H1 (cell line): ENCODE measurements at regions not wholly inside any gene's neighbourhood (a gene's known extent, or its start where the extent isn't known, plus 50 kb on each side); places are given as distances from the start of the nearest gene placed in this dataset.
A peak's percentile ranks its signal among the peaks of the same experiment; 100 is the strongest.

Experiments used
- CTCF ChIA-PET: fragments of 300-600 bp; sonication (Branson Sonifier 250); formaldehyde crosslinking; loops from one replicate; lab custom pipeline; 2021; ENCODE audit not compliant: partially characterized antibody; lab: Charles Lee
- POLR2A ChIA-PET: fragments of 300-600 bp; sonication (Branson Sonifier 250); formaldehyde crosslinking; loops from one replicate; lab custom pipeline; 2021; ENCODE audit warnings: inconsistent platforms; ENCODE audit not compliant: partially characterized antibody; lab: Charles Lee
- DNase-seq, 2 experiments: peaks; one replicate each; pipeline versions ENCODE4 v3.0.0 to v3.0.0-alpha.2; 2010 to 2022; ENCODE audit warnings: low spot score in 2 of 2, low read depth in 1 of 2, mixed read lengths in 1 of 2
- FAIRE-seq: peaks from 2 replicates; lab custom pipeline; 2011; peaks lifted over from hg19 to GRCh38; lab: Jason Lieb, UNC
- H2AFZ ChIP-seq: 2 replicates; pipeline ENCODE4 v1.8.1; 2012; ENCODE audit warnings: low read length, inconsistent platforms
- H2AK5ac ChIP-seq: 2 replicates; pipeline ENCODE4 v1.6.1; 2013; ENCODE audit warnings: low read depth, low read length
- H2BK120ac ChIP-seq: replicated peaks from 2 replicates; pipeline ENCODE3; 2013; ENCODE audit warnings: low read depth, low read length, inconsistent platforms
- H2BK12ac ChIP-seq: 2 replicates; pipeline ENCODE4 v1.6.1; 2013; ENCODE audit warnings: low read depth, low read length
- H2BK15ac ChIP-seq: 2 replicates; pipeline ENCODE4 v1.6.1; 2013; ENCODE audit warnings: low read length
- H2BK20ac ChIP-seq: 2 replicates; pipeline ENCODE4 v1.6.1; 2013; ENCODE audit warnings: low read length
- H2BK5ac ChIP-seq: 2 replicates; pipeline ENCODE4 v1.6.1; 2013; ENCODE audit warnings: low read depth, low read length
- H3K14ac ChIP-seq: 2 replicates; pipeline ENCODE4 v1.6.1; 2013; ENCODE audit warnings: inconsistent platforms; ENCODE audit not compliant: insufficient read length
- H3K18ac ChIP-seq: 2 replicates; pipeline ENCODE4 v1.6.1; 2013; ENCODE audit warnings: low read length; ENCODE audit errors: extremely low read depth
- H3K23ac ChIP-seq: 2 replicates; pipeline ENCODE4 v1.6.1; 2013; ENCODE audit warnings: inconsistent platforms; ENCODE audit not compliant: insufficient read length
- H3K23me2 ChIP-seq: 2 replicates; pipeline ENCODE4 v1.6.1; 2013; ENCODE audit warnings: low read depth, low read length
- H3K27ac ChIP-seq: 2 replicates; pipeline ENCODE4 v1.6.1; 2011; ENCODE audit warnings: low read depth, low read length, inconsistent platforms
- H3K27me3 ChIP-seq, 4 experiments: replicated peaks in 1 of 4; 1 replicate in 1 of 4; 2 replicates in 3 of 4; pipeline versions ENCODE4 v1.6.1 to v1.8.1; 2011 to 2013; ENCODE audit warnings: low read length in 3 of 4, mild to moderate bottlenecking in 3 of 4, inconsistent platforms in 2 of 4, mixed read lengths in 2 of 4, moderate library complexity in 1 of 4; ENCODE audit not compliant: control insufficient read depth in 3 of 4, insufficient read depth in 3 of 4; ENCODE audit errors: extremely low read depth in 1 of 4
- H3K36me3 ChIP-seq, 4 experiments: 2 replicates each; pipeline versions ENCODE4 v1.6.1 to v1.8.1; 2011 to 2013; ENCODE audit warnings: mild to moderate bottlenecking in 4 of 4, low read length in 3 of 4, moderate library complexity in 2 of 4, control low read depth in 1 of 4, inconsistent platforms in 1 of 4; ENCODE audit not compliant: insufficient read depth in 4 of 4, control insufficient read depth in 2 of 4
- H3K4ac ChIP-seq: replicated peaks from 2 replicates; pipeline ENCODE3; 2013; ENCODE audit warnings: low read length, low read depth, mixed read lengths, inconsistent platforms; ENCODE audit not compliant: insufficient read length
- H3K4me1 ChIP-seq, 4 experiments: replicated peaks in 1 of 4; 1 replicate in 1 of 4; 2 replicates in 3 of 4; pipeline versions ENCODE4 v1.6.1 to v1.8.1; 2011 to 2013; ENCODE audit warnings: low read length in 3 of 4, inconsistent platforms in 2 of 4, mixed read lengths in 1 of 4; ENCODE audit not compliant: insufficient read depth in 4 of 4, control insufficient read depth in 3 of 4
- H3K4me2 ChIP-seq, 2 experiments: 2 replicates each; pipeline versions ENCODE4 v1.6.1 to v1.8.1; 2011 to 2013; ENCODE audit warnings: low read depth in 2 of 2, low read length in 2 of 2, control low read depth in 1 of 2, inconsistent platforms in 1 of 2, mild to moderate bottlenecking in 1 of 2; ENCODE audit not compliant: insufficient read depth in 1 of 2
- H3K4me3 ChIP-seq, 4 experiments: fragments of 200-600, 300-600 bp in 1 of 4; sonication (generic), shearing (Covaris generic), sonication (Bioruptor Twin) in 1 of 4; 2 replicates each; pipeline versions ENCODE4 v1.5.1 to v1.8.1; 2011 to 2016; ENCODE audit warnings: low read length in 4 of 4, low read depth in 3 of 4, control low read depth in 2 of 4, inconsistent platforms in 2 of 4, mild to moderate bottlenecking in 2 of 4, mixed read lengths in 1 of 4, moderate library complexity in 1 of 4; ENCODE audit not compliant: insufficient read depth in 2 of 4; ENCODE audit errors: extremely low read depth in 1 of 4
- H3K56ac ChIP-seq: replicated peaks from 2 replicates; pipeline ENCODE3; 2013; ENCODE audit warnings: low read depth, mild to moderate bottlenecking, mixed read lengths, low read length, inconsistent platforms; ENCODE audit not compliant: insufficient read length
- H3K79me1 ChIP-seq: 2 replicates; pipeline ENCODE4 v1.6.1; 2013; ENCODE audit warnings: low read depth, low read length, control low read depth
- H3K79me2 ChIP-seq, 2 experiments: 2 replicates each; pipeline versions ENCODE4 v1.6.1 to v1.8.1; 2012 to 2013; ENCODE audit warnings: low read length in 2 of 2, mild to moderate bottlenecking in 2 of 2, inconsistent platforms in 1 of 2; ENCODE audit not compliant: insufficient read depth in 2 of 2, control insufficient read depth in 1 of 2
- H3K9ac ChIP-seq, 4 experiments: replicated peaks in 1 of 4; 1 replicate in 1 of 4; 2 replicates in 3 of 4; pipeline versions ENCODE4 v1.6.1 to v1.8.1; 2011 to 2013; ENCODE audit warnings: low read depth in 3 of 4, low read length in 3 of 4, control low read depth in 2 of 4, mild to moderate bottlenecking in 2 of 4, moderate library complexity in 2 of 4, inconsistent platforms in 1 of 4; ENCODE audit errors: extremely low read depth in 1 of 4
- H3K9me3 ChIP-seq, 2 experiments: 2 replicates each; pipeline versions ENCODE4 v1.6.1 to v1.8.1; 2012 to 2013; ENCODE audit warnings: mild to moderate bottlenecking in 2 of 2, moderate library complexity in 2 of 2, control low read depth in 1 of 2, inconsistent platforms in 1 of 2, low read depth in 1 of 2, low read length in 1 of 2, mixed read lengths in 1 of 2; ENCODE audit not compliant: insufficient read depth in 2 of 2
- H4K20me1 ChIP-seq, 2 experiments: replicated peaks in 1 of 2; 2 replicates each; pipeline versions ENCODE3 to v1.8.1; 2011 to 2013; ENCODE audit warnings: inconsistent platforms in 2 of 2, low read length in 2 of 2, mild to moderate bottlenecking in 1 of 2; ENCODE audit not compliant: insufficient read depth in 2 of 2, control insufficient read depth in 1 of 2
- H4K5ac ChIP-seq: 2 replicates; pipeline ENCODE4 v1.6.1; 2013; ENCODE audit warnings: low read length, low read depth, mixed read lengths, inconsistent platforms; ENCODE audit not compliant: insufficient read length
- H4K8ac ChIP-seq: 2 replicates; pipeline ENCODE4 v1.8.0; 2013; ENCODE audit warnings: mild to moderate bottlenecking, moderate library complexity, low read length, inconsistent platforms; ENCODE audit not compliant: insufficient read depth; ENCODE audit errors: extremely low read depth
- H4K91ac ChIP-seq: replicated peaks from 2 replicates; pipeline ENCODE3; 2013; ENCODE audit warnings: low read length, mixed read lengths, inconsistent platforms; ENCODE audit not compliant: insufficient read length
- ATF2 ChIP-seq: IDR thresholded peaks from 2 replicates; pipeline ENCODE4 v1.6.1; 2012; ENCODE audit warnings: low read length, inconsistent platforms
- BACH1 ChIP-seq: IDR thresholded peaks from 2 replicates; pipeline ENCODE4 v1.6.1; 2012; ENCODE audit warnings: low read length, improper control_type of control experiment
- CEBPB ChIP-seq: IDR thresholded peaks from 2 replicates; pipeline ENCODE4 v1.6.1; 2012; ENCODE audit warnings: low read depth, low read length
- CTBP2 ChIP-seq: IDR thresholded peaks from 2 replicates; pipeline ENCODE4 v1.7.0; 2011; ENCODE audit warnings: borderline replicate concordance, mild to moderate bottlenecking, moderate library complexity, mixed read lengths, low read length; ENCODE audit not compliant: insufficient read depth, insufficient read length
- GABPA ChIP-seq: IDR thresholded peaks from 2 replicates; pipeline ENCODE4 v1.6.1; 2011; ENCODE audit warnings: mild to moderate bottlenecking, low read length, moderate library complexity, borderline replicate concordance; ENCODE audit not compliant: insufficient read depth
- GTF2F1 ChIP-seq: IDR thresholded peaks from 2 replicates; pipeline ENCODE4 v1.6.1; 2012; ENCODE audit warnings: low read depth, low read length, improper control_type of control experiment, borderline replicate concordance
- HDAC2 ChIP-seq, 2 experiments: fragments of 300-600 bp in 1 of 2; sonication (generic) in 1 of 2; IDR thresholded peaks; 2 replicates each; pipeline ENCODE4 v1.6.1; 2011 to 2012; ENCODE audit warnings: low read depth in 2 of 2, low read length in 2 of 2, mild to moderate bottlenecking in 2 of 2, moderate library complexity in 2 of 2, borderline replicate concordance in 1 of 2, inconsistent platforms in 1 of 2
- NANOG ChIP-seq: IDR thresholded peaks from 2 replicates; pipeline ENCODE4 v1.6.1; 2011; ENCODE audit warnings: low read length, low read depth, mild to moderate bottlenecking, inconsistent platforms; ENCODE audit not compliant: insufficient read depth, poor library complexity, severe bottlenecking
- POLR2A ChIP-seq, 2 experiments: IDR thresholded peaks; 1 replicate in 1 of 2; 2 replicates in 1 of 2; pipeline ENCODE4 v1.6.1; 2011; ENCODE audit warnings: low read depth in 2 of 2, low read length in 2 of 2, mild to moderate bottlenecking in 2 of 2; ENCODE audit errors: control extremely low read depth in 1 of 2
- RBBP5 ChIP-seq: IDR thresholded peaks from 2 replicates; pipeline ENCODE4 v1.7.1; 2012; ENCODE audit warnings: low read depth, mild to moderate bottlenecking, inconsistent platforms, low read length, moderate library complexity, borderline replicate concordance
- SP1 ChIP-seq: IDR thresholded peaks from 2 replicates; pipeline ENCODE4 v1.6.1; 2011; ENCODE audit warnings: low read depth, low read length
- SRF ChIP-seq: IDR thresholded peaks from 2 replicates; pipeline ENCODE4 v1.6.1; 2011; ENCODE audit warnings: mild to moderate bottlenecking, low read depth, low read length, moderate library complexity
- TAF1 ChIP-seq: IDR thresholded peaks from 2 replicates; pipeline ENCODE4 v1.6.1; 2011; ENCODE audit warnings: mild to moderate bottlenecking, low read depth, low read length
- WGBS, 2 experiments: shearing (Covaris generic) in 1 of 2; methylation state at CpG; one replicate each; pipeline versions ENCODE4 v1.1.6 to v1.1.7; 2013 to 2015; ENCODE audit warnings: low lambda C conversion rate in 2 of 2, mixed read lengths in 2 of 2, inconsistent platforms in 1 of 2, low coverage in 1 of 2, missing lambda C conversion rate in 1 of 2; ENCODE audit not compliant: insufficient replicate concordance in 2 of 2, insufficient coverage in 1 of 2, insufficient read length in 1 of 2; ENCODE audit errors: extremely low coverage in 1 of 2, missing lambda C conversion rate in 1 of 2; 5-methylcytosine and 5-hydroxymethylcytosine counted together

GRCh38 chr21:28590676-28591075 lies 402.0 kb downstream of the LTN1 start:
- H3K23me2 ChIP-seq = no peaks in the 10 kb centered on the region
- DNase-seq = peak in 1 of 2 experiments; percentile 19
- no peak for TF ChIP-seq NANOG
- no peak for TF ChIP-seq ATF2
- TF ChIP-seq CTBP2 = no peak
- 0 out of 4 replicates have a peak, but pooled peaks of 1 of the 2 experiments have one; percentile 26 for TF ChIP-seq HDAC2 (IDR thresholded peaks at IDR 0.05; ENCODE audit: borderline replicate concordance in 1 of 2, low read depth in 2 of 2, low read length in 2 of 2)
- no peak for TF ChIP-seq BACH1
- no peak for TF ChIP-seq GABPA
- no peak for TF ChIP-seq POLR2A (IDR thresholded peaks at IDR 0.05; ENCODE audit: control extremely low read depth in 1 of 2, low read depth in 2 of 2, low read length in 2 of 2)
- no peak for TF ChIP-seq GTF2F1
- no peak for TF ChIP-seq TAF1
- TF ChIP-seq SP1 = no peak
- TF ChIP-seq RBBP5 = no peak
- no peak for TF ChIP-seq CEBPB
- no peak for TF ChIP-seq SRF

More at GRCh38 chr21:28590676-28591075, 402.0 kb downstream of the LTN1 start:
- CTCF ChIA-PET = interaction anchor here (0.7 to 1.6 kb wide), 3 partner anchors 18 to 98 kb away, joined by 3 to 5 read pairs (median 4); no protein-coding TSS in a partner anchor
- FAIRE-seq = peak; percentile 55
- H3K36me3 ChIP-seq = no peaks in the 10 kb centered on the region
- H3K27ac ChIP-seq = no peak overlapping the region
- no peak overlapping the region for H2AFZ ChIP-seq
- no peak overlapping the region for H2BK120ac ChIP-seq
- peaks cover 0 to 1% (median 0%) of the 10 kb centered on the region in 4 experiments; a peak in 1 of 7 replicates for H3K27me3 ChIP-seq
- no peak overlapping the region for H3K14ac ChIP-seq
- H3K4me1 ChIP-seq = peaks cover 0 to 6% (median 3%) of the 10 kb centered on the region in 4 experiments; a peak in 5 of 7 replicates
- no peak overlapping the region for H4K8ac ChIP-seq
- WGBS, 2 experiments = 31% methylated on average over 3 of the region's 3 CpGs; no CpG with 5 or more reads in 1 of the 2 experiments
- H3K9ac ChIP-seq = no peak overlapping the region
- H3K18ac ChIP-seq = no peak overlapping the region
- no peak overlapping the region for H3K4ac ChIP-seq
- POLR2A ChIA-PET = no interaction called here
- 0 out of 4 replicates have a peak overlapping the region, but pooled peaks have one; percentile 16 to 17 for H3K4me2 ChIP-seq
- no peak overlapping the region for H2AK5ac ChIP-seq
- no peak overlapping the region for H3K4me3 ChIP-seq
- no peak overlapping the region for H2BK20ac ChIP-seq
- H3K79me2 ChIP-seq = no peaks in the 10 kb centered on the region
- no peak overlapping the region for H2BK5ac ChIP-seq
- H4K5ac ChIP-seq = no peak overlapping the region
- no peaks in the 10 kb centered on the region for H3K9me3 ChIP-seq
- no peaks in the 10 kb centered on the region for H3K79me1 ChIP-seq
- no peaks in the 10 kb centered on the region for H4K20me1 ChIP-seq
- H3K23ac ChIP-seq = no peak overlapping the region
- H3K56ac ChIP-seq = no peak overlapping the region
- H2BK15ac ChIP-seq = no peak overlapping the region
- no peak overlapping the region for H4K91ac ChIP-seq
- no peak overlapping the region for H2BK12ac ChIP-seq
